IPS-NIHi7 (cell line): ENCODE measurements at regions not wholly inside any gene's neighbourhood (a gene's known extent, or its start where the extent isn't known, plus 50 kb on each side); places are given as distances from the start of the nearest gene placed in this dataset.

Source experiments
- DNase-seq: peaks from one replicate; pipeline ENCODE4 v3.0.0; 2012; ENCODE audit warnings: mixed read lengths; ENCODE audit errors: extremely low spot score

DNA sequence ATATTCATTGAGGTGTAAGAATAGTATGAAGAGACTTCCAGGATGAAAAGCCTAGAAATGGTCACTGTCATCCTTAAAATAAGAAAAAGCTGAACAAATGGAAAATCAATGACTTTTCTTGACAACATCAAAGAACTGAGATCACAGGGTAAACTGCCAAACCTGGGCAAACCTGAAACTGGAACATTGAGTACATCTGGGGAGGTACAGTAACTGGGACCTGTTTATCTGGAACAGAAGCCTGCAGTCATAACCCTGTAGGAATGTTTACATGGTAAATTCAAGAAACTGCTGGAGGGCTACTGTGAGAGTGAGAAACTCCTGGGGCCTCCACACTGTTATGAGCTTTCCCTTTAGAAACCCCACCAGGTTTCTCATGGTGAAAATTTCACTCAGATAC is 130.1 kb upstream of the PIRT start:
- no peak for DNase-seq

GRCh38 chr17:10956821-10957220 is 118.9 kb upstream of the PIRT start:
- DNase-seq = no peak

DNA sequence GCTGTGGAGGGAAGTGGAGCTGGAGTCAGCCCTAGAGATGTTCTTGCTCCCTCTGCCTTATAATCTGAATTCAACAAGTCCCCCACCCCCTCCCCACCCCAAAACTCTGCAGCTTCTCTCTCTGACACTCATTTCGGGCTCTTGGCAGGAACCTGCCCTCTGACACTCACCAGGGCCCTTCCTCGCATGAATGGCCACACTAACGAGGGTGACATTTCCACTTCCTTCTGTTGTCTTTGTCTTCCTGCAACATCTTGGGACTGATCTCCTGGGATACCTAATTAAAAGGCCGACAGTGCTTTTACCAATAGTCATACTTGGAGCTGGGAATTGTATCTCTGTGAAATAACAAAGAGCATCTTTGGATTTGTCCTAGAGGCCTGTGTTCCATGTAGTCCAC is 106.9 kb upstream of the PIRT start:
- DNase-seq = no peak

DNA sequence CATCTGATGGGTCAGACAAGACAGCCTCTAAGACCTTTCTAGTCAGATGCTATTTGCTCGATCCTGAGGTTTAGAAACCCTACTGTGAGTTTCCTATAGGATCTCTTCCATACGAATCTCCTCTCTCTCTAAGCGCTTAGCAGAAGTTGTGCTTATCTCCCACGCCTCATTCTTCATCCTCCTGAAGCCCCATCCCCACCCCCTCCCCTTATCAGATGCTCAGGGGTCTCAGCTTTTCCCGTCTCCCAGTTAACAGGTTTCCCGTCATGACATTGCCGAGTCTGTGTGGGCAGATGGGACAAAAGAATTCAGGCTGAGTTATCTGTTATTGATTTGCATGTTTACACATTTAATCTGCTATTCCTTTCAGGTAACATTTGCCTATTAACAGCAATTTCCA is 99.0 kb upstream of the PIRT start:
- DNase-seq = no peak

DNA sequence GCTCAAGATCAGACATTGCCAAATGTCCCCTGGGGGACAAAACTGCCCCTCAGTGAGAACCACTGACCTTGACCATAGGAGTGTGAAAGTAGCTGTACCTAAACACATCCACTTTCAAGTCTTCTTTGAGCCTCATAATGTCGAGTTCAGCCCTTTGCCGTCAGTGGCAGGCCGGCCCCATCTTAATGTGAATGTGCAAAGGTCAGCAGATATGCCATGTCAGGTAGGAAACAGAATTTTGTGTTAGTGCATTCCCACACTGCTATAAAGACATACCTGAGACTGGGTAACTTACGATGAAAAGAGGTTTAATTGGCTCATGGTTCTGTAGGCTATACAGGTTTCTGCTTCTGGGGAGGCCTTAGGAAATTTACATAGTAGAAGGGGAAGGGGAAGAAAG is 95.1 kb upstream of the PIRT start:
- no peak for DNase-seq

DNA sequence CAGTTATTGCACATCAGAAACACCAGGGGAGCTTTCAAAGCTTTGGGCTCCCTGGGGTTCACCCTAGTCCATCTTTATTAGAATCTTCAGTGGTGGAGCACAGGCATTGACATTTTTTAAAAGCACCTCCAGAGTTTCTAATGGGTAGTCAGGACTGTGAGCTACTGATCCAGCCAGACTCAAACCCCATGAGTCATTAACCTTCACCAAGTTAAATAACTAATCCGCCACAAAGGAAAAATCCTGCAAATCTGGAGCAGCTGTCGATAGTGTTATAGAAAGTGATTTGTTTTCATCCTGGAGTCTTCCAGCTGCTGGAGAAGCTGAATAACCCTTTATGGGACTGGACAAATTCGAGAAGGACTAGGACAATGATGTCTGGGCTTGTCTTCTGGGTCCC is 93.2 kb upstream of the PIRT start:
- no peak for DNase-seq

- no peak for DNase-seq
Observed at GRCh38 chr17:10927712-10928111, 89.8 kb upstream of the PIRT start.

DNA sequence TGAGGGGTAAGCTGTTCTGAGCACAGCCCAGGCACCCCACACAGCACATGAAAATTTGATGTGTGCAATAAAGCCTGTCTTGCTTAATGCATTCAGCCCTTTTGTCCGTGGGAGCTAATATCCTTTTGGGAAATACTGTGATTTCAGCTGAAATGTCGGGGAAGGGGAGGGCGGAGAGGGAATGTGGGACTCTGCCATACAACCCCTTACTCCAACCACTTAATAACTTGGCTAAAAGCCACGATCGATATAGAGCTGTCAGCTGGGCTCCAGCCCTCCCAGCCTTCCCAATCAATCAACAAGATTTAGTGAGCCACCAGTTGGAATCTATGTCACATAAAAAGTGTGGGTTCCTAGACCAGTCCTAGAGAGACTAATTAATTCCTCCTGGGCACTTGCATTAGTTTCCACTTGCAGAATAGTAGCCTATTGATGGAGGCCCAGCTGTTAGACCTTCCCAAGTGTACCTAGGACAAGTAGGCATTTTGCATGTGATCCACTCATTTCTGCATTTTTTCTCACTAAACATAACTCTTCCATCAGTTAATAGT is 82.7 kb upstream of the PIRT start:
- no peak for DNase-seq

DNA sequence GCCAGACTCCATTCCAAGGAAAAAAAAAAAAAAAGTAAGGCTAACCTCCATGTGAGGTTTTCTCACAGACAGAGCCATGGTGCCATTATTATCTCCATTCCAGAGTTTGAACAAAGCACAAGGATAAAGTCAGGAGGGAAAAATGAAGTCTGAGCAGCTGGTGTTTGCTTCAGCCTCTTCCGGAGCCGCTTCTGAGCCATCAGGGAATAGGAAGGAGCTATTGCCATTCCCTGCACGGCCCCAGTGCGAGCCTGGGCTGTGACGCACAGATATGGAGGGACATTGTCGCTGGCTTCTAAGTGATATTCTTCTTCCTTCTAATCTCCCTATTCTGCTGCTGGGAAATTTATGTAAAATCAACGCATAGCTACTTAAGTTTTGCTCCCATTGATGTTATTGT is 69.5 kb upstream of the PIRT start:
- no peak for DNase-seq

GRCh38 chr17:10899281-10899680 is 61.4 kb upstream of the PIRT start:
- no peak for DNase-seq

- DNase-seq = no peak
Observed at GRCh38 chr17:10894220-10894619, 56.3 kb upstream of the PIRT start.

DNA sequence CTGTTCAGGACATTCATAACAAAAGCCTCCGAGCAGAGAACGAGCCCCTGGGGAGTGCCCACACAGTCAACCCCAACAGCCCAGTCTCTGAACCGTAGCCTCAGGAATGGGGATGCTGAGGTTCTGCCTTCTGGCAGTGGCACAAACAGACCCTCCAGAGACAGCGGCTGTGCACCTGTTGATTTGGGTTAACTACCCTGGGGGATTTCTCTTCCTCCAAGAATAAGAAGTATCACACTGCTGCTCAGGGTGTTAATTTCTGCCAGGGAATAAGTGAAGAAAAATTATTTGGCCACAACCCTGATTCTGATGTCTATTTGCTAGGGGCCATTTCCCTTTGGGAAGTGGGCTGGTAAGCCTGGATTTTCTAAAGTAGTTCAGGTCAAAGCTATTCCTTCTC is 51.0 kb upstream of the PIRT start:
- no peak for DNase-seq
